Liver (tissue), 8 donors: ENCODE measurements at regions not wholly inside any gene's neighbourhood (a gene's known extent, or its start where the extent isn't known, plus 50 kb on each side); places are given as distances from the start of the nearest gene placed in this dataset.

Experiments used
- DNase-seq: peaks from one replicate; pipeline ENCODE4 v3.0.0-alpha.2; 2017; ENCODE audit warnings: low spot score
- H3K27ac ChIP-seq, 2 donors: one replicate each; pipeline ENCODE4 v1.7.0; 2013; ENCODE audit warnings: inconsistent platforms in 2 of 2, low read length in 2 of 2, control low read depth in 1 of 2, low read depth in 1 of 2, mild to moderate bottlenecking in 1 of 2
- H3K27me3 ChIP-seq, 4 donors: one replicate each; pipeline versions ENCODE4 v1.6.1 to v1.7.0; 2013; ENCODE audit warnings: low read length in 3 of 4, inconsistent platforms in 1 of 4, mild to moderate bottlenecking in 1 of 4, moderate library complexity in 1 of 4; ENCODE audit not compliant: control insufficient read depth in 4 of 4, insufficient read depth in 4 of 4
- H3K36me3 ChIP-seq, 4 donors: one replicate each; pipeline versions ENCODE4 v1.6.1 to v1.7.0; 2013; ENCODE audit warnings: low read length in 3 of 4, mild to moderate bottlenecking in 3 of 4, low read depth in 1 of 4, moderate library complexity in 1 of 4; ENCODE audit not compliant: control insufficient read depth in 4 of 4, insufficient read depth in 3 of 4
- H3K4me1 ChIP-seq, 4 donors: one replicate each; pipeline versions ENCODE4 v1.6.1 to v1.7.0; 2013; ENCODE audit warnings: low read length in 3 of 4, mild to moderate bottlenecking in 3 of 4, moderate library complexity in 1 of 4; ENCODE audit not compliant: control insufficient read depth in 4 of 4, insufficient read depth in 4 of 4
- H3K4me3 ChIP-seq, 3 donors: one replicate each; pipeline versions ENCODE4 v1.6.1 to v1.7.0; 2013; ENCODE audit warnings: low read length in 3 of 3, control low read depth in 1 of 3, low read depth in 1 of 3, mild to moderate bottlenecking in 1 of 3
- H3K9ac ChIP-seq, 2 donors: one replicate each; pipeline ENCODE4 v1.7.0; 2013; ENCODE audit warnings: low read length in 2 of 2, mild to moderate bottlenecking in 2 of 2, moderate library complexity in 2 of 2, control low read depth in 1 of 2, low read depth in 1 of 2
- H3K9me3 ChIP-seq, 4 donors: one replicate each; pipeline versions ENCODE4 v1.6.1 to v1.7.0; 2013; ENCODE audit warnings: low read length in 3 of 4; ENCODE audit not compliant: control insufficient read depth in 4 of 4
- EGR1 ChIP-seq, 2 donors: IDR thresholded peaks; 2 replicates each; pipeline ENCODE4 v1.6.1; 2016 to 2018; ENCODE audit warnings: antibody characterized with exemption in 2 of 2, low read depth in 2 of 2
- FOXA1 ChIP-seq: IDR thresholded peaks from 2 replicates; pipeline ENCODE4 v1.6.1; 2016; ENCODE audit warnings: antibody characterized with exemption
- GABPA ChIP-seq, 2 donors: IDR thresholded peaks in 1 of 2; conservative IDR thresholded peaks in 1 of 2; 2 replicates each; pipeline ENCODE4 v1.6.1; 2016; ENCODE audit warnings: antibody characterized with exemption in 2 of 2, mild to moderate bottlenecking in 1 of 2, moderate library complexity in 1 of 2
- HNF4A ChIP-seq, 2 donors: conservative IDR thresholded peaks; 2 replicates each; pipeline ENCODE4 v1.6.1; 2016; ENCODE audit warnings: antibody characterized with exemption in 2 of 2, mild to moderate bottlenecking in 2 of 2
- HNF4G ChIP-seq: IDR thresholded peaks from 2 replicates; pipeline ENCODE4 v1.6.1; 2016; ENCODE audit warnings: antibody characterized with exemption
- JUND ChIP-seq, 2 donors: IDR thresholded peaks; 2 replicates each; pipeline ENCODE4 v1.6.1; 2016; ENCODE audit warnings: antibody characterized with exemption in 2 of 2
- NR2F2 ChIP-seq: IDR thresholded peaks from 2 replicates; pipeline ENCODE4 v1.6.1; 2016; ENCODE audit warnings: antibody characterized with exemption
- RAD21 ChIP-seq, 2 donors: IDR thresholded peaks; 2 replicates each; pipeline ENCODE4 v1.6.1; 2016; ENCODE audit warnings: antibody characterized with exemption in 2 of 2, mild to moderate bottlenecking in 2 of 2
- SP1 ChIP-seq: IDR thresholded peaks from 2 replicates; pipeline ENCODE4 v1.6.1; 2018; ENCODE audit warnings: antibody characterized with exemption, mild to moderate bottlenecking
- TAF1 ChIP-seq: conservative IDR thresholded peaks from 2 replicates; pipeline ENCODE4 v1.6.1; 2016; ENCODE audit warnings: antibody characterized with exemption, mild to moderate bottlenecking
- YY1 ChIP-seq: IDR thresholded peaks from 2 replicates; pipeline ENCODE4 v1.6.1; 2016; ENCODE audit warnings: antibody characterized with exemption, mild to moderate bottlenecking
- WGBS: extraction: QIAGEN DNeasy Blood & Tissue Kit; methylation state at CpG from one replicate; pipeline ENCODE4 v1.1.7; 2013; 5-methylcytosine and 5-hydroxymethylcytosine counted together
- TF ChIP-seq, protein P1 (sequence below): fragments of 150-350 bp; IDR thresholded peaks from 2 replicates; pipeline ENCODE4 v1.5.1; 2017; ENCODE audit warnings: improper control_type of control experiment, low read depth, low read length; ENCODE audit not compliant: missing input control
- TF ChIP-seq, protein P2 (sequence below): IDR thresholded peaks from 2 replicates; pipeline ENCODE4 v1.6.1; 2016; ENCODE audit warnings: antibody characterized with exemption
- TF ChIP-seq, protein P3 (sequence below): IDR thresholded peaks from 2 replicates; pipeline ENCODE4 v1.6.1; 2016; ENCODE audit warnings: antibody characterized with exemption
- TF ChIP-seq, protein P4 (sequence below): IDR thresholded peaks from 2 replicates; pipeline ENCODE4 v1.6.1; 2016; ENCODE audit warnings: antibody characterized with exemption
- donor health status: healthy.
- donor health status: healthy.
- donor health status: healthy.
- donor health status: healthy.
- donor health status: healthy.

DNA sequence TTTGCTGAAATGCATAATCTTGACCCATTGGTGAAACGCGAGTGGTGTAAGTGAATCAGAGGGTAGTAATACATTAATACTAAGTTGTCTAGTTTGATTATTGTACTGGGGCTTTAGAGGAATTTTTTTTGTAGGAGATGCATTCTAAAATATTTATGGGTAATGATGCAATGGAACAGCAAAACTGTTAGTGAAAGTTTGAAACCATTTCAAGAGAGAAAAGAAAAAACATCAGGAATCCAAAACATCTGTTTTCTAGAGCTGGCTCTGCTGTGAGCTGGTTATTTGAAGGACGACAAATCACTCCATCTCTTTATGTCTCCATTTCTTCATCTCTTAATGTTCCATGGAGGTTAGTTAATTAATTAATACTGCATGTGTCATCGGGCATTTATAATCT, 351.9 kb upstream of the FAT1 start:
- Histone ChIP-seq H3K9me3 (no peaks in the 10 kb centered on the region), H3K27ac (no peak overlapping the region), H3K4me1 (no peaks in the 10 kb centered on the region), H3K4me3 (no peak overlapping the region), H3K36me3 (no peaks in the 10 kb centered on the region), H3K27me3 (peaks cover 0 to 6% (median 0%) of the 10 kb centered on the region in 4 donors), H3K9ac (no peak overlapping the region)
- no peak for TF ChIP-seq YY1
- no peak for TF ChIP-seq FOXA1
- no peak for TF ChIP-seq HNF4G
- no peak for TF ChIP-seq TAF1
- TF ChIP-seq, protein P1, sequence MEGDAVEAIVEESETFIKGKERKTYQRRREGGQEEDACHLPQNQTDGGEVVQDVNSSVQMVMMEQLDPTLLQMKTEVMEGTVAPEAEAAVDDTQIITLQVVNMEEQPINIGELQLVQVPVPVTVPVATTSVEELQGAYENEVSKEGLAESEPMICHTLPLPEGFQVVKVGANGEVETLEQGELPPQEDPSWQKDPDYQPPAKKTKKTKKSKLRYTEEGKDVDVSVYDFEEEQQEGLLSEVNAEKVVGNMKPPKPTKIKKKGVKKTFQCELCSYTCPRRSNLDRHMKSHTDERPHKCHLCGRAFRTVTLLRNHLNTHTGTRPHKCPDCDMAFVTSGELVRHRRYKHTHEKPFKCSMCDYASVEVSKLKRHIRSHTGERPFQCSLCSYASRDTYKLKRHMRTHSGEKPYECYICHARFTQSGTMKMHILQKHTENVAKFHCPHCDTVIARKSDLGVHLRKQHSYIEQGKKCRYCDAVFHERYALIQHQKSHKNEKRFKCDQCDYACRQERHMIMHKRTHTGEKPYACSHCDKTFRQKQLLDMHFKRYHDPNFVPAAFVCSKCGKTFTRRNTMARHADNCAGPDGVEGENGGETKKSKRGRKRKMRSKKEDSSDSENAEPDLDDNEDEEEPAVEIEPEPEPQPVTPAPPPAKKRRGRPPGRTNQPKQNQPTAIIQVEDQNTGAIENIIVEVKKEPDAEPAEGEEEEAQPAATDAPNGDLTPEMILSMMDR, result no peak
- no peak for TF ChIP-seq SP1
- TF ChIP-seq, protein P2, sequence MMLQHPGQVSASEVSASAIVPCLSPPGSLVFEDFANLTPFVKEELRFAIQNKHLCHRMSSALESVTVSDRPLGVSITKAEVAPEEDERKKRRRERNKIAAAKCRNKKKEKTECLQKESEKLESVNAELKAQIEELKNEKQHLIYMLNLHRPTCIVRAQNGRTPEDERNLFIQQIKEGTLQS, result no peak
- TF ChIP-seq GABPA (IDR thresholded peaks at IDR 0.05 in 1 of 2, conservative IDR thresholded peaks at IDR 0.05 in 1 of 2), result no peak
- no peak for DNase-seq
- WGBS, result 84% methylated on average over 4 of the region's 4 CpGs

DNA sequence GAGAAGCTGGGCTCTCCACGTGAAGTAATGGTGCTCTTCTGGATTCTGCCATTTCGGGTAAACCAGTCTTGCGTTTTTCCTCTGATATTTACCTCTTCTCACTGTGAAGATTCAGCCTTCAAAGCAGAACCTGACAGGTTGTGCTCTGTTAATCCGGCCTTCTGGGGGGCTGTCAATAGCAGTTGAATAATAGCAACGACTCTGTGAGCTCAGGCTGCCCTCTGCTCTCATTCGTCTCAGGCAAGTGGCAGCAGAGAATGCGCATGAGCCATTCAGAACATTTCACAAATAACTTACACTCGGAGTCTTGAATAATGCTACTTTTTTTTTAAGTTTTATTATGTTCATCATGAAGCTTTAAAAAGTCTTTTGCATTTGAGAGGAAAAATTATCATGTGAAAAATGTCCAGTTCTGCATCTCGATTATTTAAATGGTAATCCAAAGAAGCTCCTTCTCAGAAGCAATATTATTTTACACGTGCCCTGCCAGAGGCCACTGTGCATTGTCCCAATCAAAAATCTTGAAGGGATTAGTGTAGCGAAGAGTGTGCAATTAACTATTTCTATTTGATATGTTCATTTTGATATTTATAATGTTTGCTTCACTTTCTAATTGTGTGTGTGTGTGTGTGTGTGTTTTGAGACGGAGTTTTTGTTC, 354.2 kb upstream of the FAT1 start:
- no peak overlapping the region for H3K9ac ChIP-seq
- no peaks in the 10 kb centered on the region for H3K4me1 ChIP-seq
- no peak for DNase-seq
- H3K4me3 ChIP-seq, result no peak overlapping the region
- no peaks in the 10 kb centered on the region for H3K9me3 ChIP-seq
- no peak overlapping the region for H3K27ac ChIP-seq
- no peaks in the 10 kb centered on the region for H3K36me3 ChIP-seq
- peaks cover 0 to 6% (median 0%) of the 10 kb centered on the region in 4 donors for H3K27me3 ChIP-seq
- 45% methylated on average over 12 of the region's 12 CpGs for WGBS
- TF ChIP-seq, protein P3, sequence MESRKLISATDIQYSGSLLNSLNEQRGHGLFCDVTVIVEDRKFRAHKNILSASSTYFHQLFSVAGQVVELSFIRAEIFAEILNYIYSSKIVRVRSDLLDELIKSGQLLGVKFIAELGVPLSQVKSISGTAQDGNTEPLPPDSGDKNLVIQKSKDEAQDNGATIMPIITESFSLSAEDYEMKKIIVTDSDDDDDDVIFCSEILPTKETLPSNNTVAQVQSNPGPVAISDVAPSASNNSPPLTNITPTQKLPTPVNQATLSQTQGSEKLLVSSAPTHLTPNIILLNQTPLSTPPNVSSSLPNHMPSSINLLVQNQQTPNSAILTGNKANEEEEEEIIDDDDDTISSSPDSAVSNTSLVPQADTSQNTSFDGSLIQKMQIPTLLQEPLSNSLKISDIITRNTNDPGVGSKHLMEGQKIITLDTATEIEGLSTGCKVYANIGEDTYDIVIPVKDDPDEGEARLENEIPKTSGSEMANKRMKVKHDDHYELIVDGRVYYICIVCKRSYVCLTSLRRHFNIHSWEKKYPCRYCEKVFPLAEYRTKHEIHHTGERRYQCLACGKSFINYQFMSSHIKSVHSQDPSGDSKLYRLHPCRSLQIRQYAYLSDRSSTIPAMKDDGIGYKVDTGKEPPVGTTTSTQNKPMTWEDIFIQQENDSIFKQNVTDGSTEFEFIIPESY, result no peak
- TF ChIP-seq EGR1 (IDR thresholded peaks at IDR 0.05; ENCODE audit: low read depth in 2 of 2) (no peak), JUND (IDR thresholded peaks at IDR 0.05) (no peak), NR2F2 (no peak), TAF1 (no peak), YY1 (no peak), FOXA1 (no peak), RAD21 (IDR thresholded peaks at IDR 0.05) (no peak), HNF4G (no peak), HNF4A (conservative IDR thresholded peaks at IDR 0.05) (no peak)
- TF ChIP-seq, protein P4, sequence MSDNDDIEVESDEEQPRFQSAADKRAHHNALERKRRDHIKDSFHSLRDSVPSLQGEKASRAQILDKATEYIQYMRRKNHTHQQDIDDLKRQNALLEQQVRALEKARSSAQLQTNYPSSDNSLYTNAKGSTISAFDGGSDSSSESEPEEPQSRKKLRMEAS, result no peak
- TF ChIP-seq, protein P1, result no peak
